Lower leg skin (tissue), 4 donors: ENCODE measurements at regions not wholly inside any gene's neighbourhood (a gene's known extent, or its start where the extent isn't known, plus 50 kb on each side); places are given as distances from the start of the nearest gene placed in this dataset.

ENCODE experiments used
- DNase-seq, 2 donors: peaks; one replicate each; pipeline ENCODE4 v3.0.0-alpha.2; 2019; ENCODE audit warnings: low spot score in 2 of 2
- H3K4me3 ChIP-seq: fragments of 200-600 bp; sonication (generic); 2 replicates; pipeline ENCODE4 v1.5.1; 2017; ENCODE audit warnings: mild to moderate bottlenecking, low read depth; ENCODE audit not compliant: poor library complexity, severe bottlenecking
- CTCF ChIP-seq, 3 donors: fragments of 450-650 bp; IDR thresholded peaks; one replicate each; pipeline ENCODE4 v1.5.1; 2016; ENCODE audit warnings: antibody characterized with exemption in 3 of 3, mild to moderate bottlenecking in 3 of 3, moderate library complexity in 2 of 3
- POLR2A ChIP-seq, 2 donors: fragments of 450-650 bp; IDR thresholded peaks; one replicate each; pipeline ENCODE4 v1.6.1; 2016 to 2017; ENCODE audit warnings: antibody characterized with exemption in 2 of 2, mild to moderate bottlenecking in 1 of 2, moderate library complexity in 1 of 2
- WGBS, 2 donors: methylation state at CpG; one replicate each; pipeline ENCODE4 v1.1.5; 2018; 5-methylcytosine and 5-hydroxymethylcytosine counted together
- intact Hi-C: fragments of 100-400 bp; cut with DNase I; formaldehyde crosslinking; loops from one replicate; pipeline ENCODE4 v1.15.0; 2023; ENCODE audit warnings: low total_unique reads

- H3K4me3 ChIP-seq = no peak overlapping the region
- DNase-seq = no peak
- intact Hi-C loops = no loop called here
- WGBS, 2 donors = 81 to 85% methylated on average over 5 of the region's 5 CpGs
- TF ChIP-seq CTCF (IDR thresholded peaks at IDR 0.05) = no peak
Measured at GRCh38 chr2:12867631-12868287, 151.0 kb downstream of the TRIB2 start.

GRCh38 chr2:12870692-12871091 is 154.0 kb downstream of the TRIB2 start:
- intact Hi-C loops = no loop called here
- no peak overlapping the region for H3K4me3 ChIP-seq
- DNase-seq = no peak
- no peak for TF ChIP-seq CTCF (IDR thresholded peaks at IDR 0.05)
- TF ChIP-seq POLR2A (IDR thresholded peaks at IDR 0.05) = no peak
- WGBS, 2 donors = 69 to 82% methylated on average over 1 of the region's 1 CpG

- DNase-seq = no peak
- WGBS, 2 donors = 94 to 95% methylated on average over 6 of the region's 6 CpGs
- TF ChIP-seq CTCF (IDR thresholded peaks at IDR 0.05) = no peak
- no peak for TF ChIP-seq POLR2A (IDR thresholded peaks at IDR 0.05)
- no peak overlapping the region for H3K4me3 ChIP-seq
- intact Hi-C loops = no loop called here
Measured at GRCh38 chr2:12871694-12872315, 155.1 kb downstream of the TRIB2 start.

- TF ChIP-seq CTCF (IDR thresholded peaks at IDR 0.05) = no peak
- no peak for TF ChIP-seq POLR2A (IDR thresholded peaks at IDR 0.05)
- intact Hi-C loops = no loop called here
- 49 to 67% methylated on average over 2 of the region's 2 CpGs for WGBS, 2 donors
- DNase-seq = no peak
- no peak overlapping the region for H3K4me3 ChIP-seq
Measured at GRCh38 chr2:12877761-12878160, 161.0 kb downstream of the TRIB2 start.

GRCh38 chr2:12879649-12880048 is 162.9 kb downstream of the TRIB2 start:
- intact Hi-C loops = no loop called here
- H3K4me3 ChIP-seq = no peak overlapping the region
- WGBS, 2 donors = 81% methylated on average over 1 of the region's 1 CpG
- no peak for DNase-seq
- TF ChIP-seq CTCF (IDR thresholded peaks at IDR 0.05) (no peak), POLR2A (IDR thresholded peaks at IDR 0.05) (no peak)

- intact Hi-C loops = no loop called here
- DNase-seq = no peak
- TF ChIP-seq POLR2A (IDR thresholded peaks at IDR 0.05) = no peak
- TF ChIP-seq CTCF (IDR thresholded peaks at IDR 0.05) = no peak
- H3K4me3 ChIP-seq = no peak overlapping the region
- WGBS, 2 donors = 91 to 94% methylated on average over 7 of the region's 7 CpGs
Measured at GRCh38 chr2:12881952-12882351, 165.2 kb downstream of the TRIB2 start.
